WTC11 (cell line): ENCODE measurements at regions not wholly inside any gene's neighbourhood (a gene's known extent, or its start where the extent isn't known, plus 50 kb on each side); places are given as distances from the start of the nearest gene placed in this dataset.

Experiments used
- ATAC-seq: fragments of 200-7000 bp; cut with Tn5 transposase; 2 replicates; pipeline ENCODE4 v1.10.0; 2021; ENCODE audit warnings: mild to moderate bottlenecking, moderate library complexity
- CTCF ChIA-PET: fragments of 300-600 bp; sonication (Branson Sonifier 250); formaldehyde crosslinking; loops from one replicate; lab custom pipeline; 2021; ENCODE audit warnings: antibody characterized with exemption; lab: Charles Lee
- POLR2A ChIA-PET: fragments of 350-600 bp; sonication (Branson Sonifier 250); formaldehyde crosslinking; loops from one replicate; lab custom pipeline; 2021; ENCODE audit warnings: antibody characterized with exemption; lab: Charles Lee
- DNase-seq: peaks from one replicate; pipeline ENCODE4 v3.0.0; 2021; ENCODE audit warnings: low spot score
- H3K27ac Mint-ChIP-seq: 2 replicates; pipeline ENCODE4 v1.8.0; 2021; ENCODE audit warnings: mixed read lengths
- H3K27me3 Mint-ChIP-seq: 2 replicates; pipeline ENCODE4 v1.8.0; 2021; ENCODE audit warnings: low read depth, mild to moderate bottlenecking, moderate library complexity, mixed read lengths
- H3K36me3 Mint-ChIP-seq: 2 replicates; pipeline ENCODE4 v1.8.0; 2021; ENCODE audit warnings: mixed read lengths
- H3K4me1 Mint-ChIP-seq: 2 replicates; pipeline ENCODE4 v1.8.0; 2022; ENCODE audit warnings: mixed read lengths
- H3K4me3 Mint-ChIP-seq: 2 replicates; pipeline ENCODE4 v1.8.0; 2021; ENCODE audit warnings: mild to moderate bottlenecking, moderate library complexity, mixed read lengths
- H3K9me3 Mint-ChIP-seq: 2 replicates; pipeline ENCODE4 v1.8.0; 2021; ENCODE audit warnings: mixed read lengths
- AFF4 ChIP-seq: sonication (generic); formaldehyde crosslinking; IDR thresholded peaks from 2 replicates; pipeline ENCODE4 v1.8.1; 2023; ENCODE audit warnings: mild to moderate bottlenecking, missing genetic modification reagents, borderline replicate concordance
- ATF3 ChIP-seq: sonication (generic); formaldehyde crosslinking; conservative IDR thresholded peaks from 2 replicates; pipeline ENCODE4 v1.8.1; 2022; ENCODE audit warnings: mild to moderate bottlenecking, missing genetic modification reagents
- ATF6 ChIP-seq: sonication (generic); formaldehyde crosslinking; IDR thresholded peaks from 2 replicates; pipeline ENCODE4 v1.8.1; 2023; ENCODE audit warnings: mild to moderate bottlenecking, missing genetic modification reagents
- EMX1 ChIP-seq: fragments of 250-450 bp; sonication (Bioruptor Pico); IDR thresholded peaks from 2 replicates; pipeline ENCODE4 v1.8.0; 2021; ENCODE audit warnings: mild to moderate bottlenecking
- ERG ChIP-seq: fragments of 250-450 bp; sonication (Bioruptor Pico); IDR thresholded peaks from 2 replicates; pipeline ENCODE4 v1.8.0; 2021; ENCODE audit warnings: mild to moderate bottlenecking
- ESRRA ChIP-seq: sonication (generic); formaldehyde crosslinking; IDR thresholded peaks from 2 replicates; pipeline ENCODE4 v1.8.1; 2022; ENCODE audit warnings: mild to moderate bottlenecking, missing genetic modification reagents, borderline replicate concordance
- FOXK1 ChIP-seq: sonication (generic); formaldehyde crosslinking; IDR thresholded peaks from 2 replicates; pipeline ENCODE4 v1.8.0; 2022; ENCODE audit warnings: mild to moderate bottlenecking, moderate library complexity, missing genetic modification reagents
- GRHL2 ChIP-seq: fragments of 250-450 bp; sonication (Bioruptor Pico); IDR thresholded peaks from 2 replicates; pipeline ENCODE4 v1.8.0; 2022; ENCODE audit warnings: mild to moderate bottlenecking, moderate library complexity; ENCODE audit not compliant: insufficient replicate concordance, severe bottlenecking
- IRF2 ChIP-seq: sonication (generic); formaldehyde crosslinking; IDR thresholded peaks from 2 replicates; pipeline ENCODE4 v1.8.0; 2022; ENCODE audit warnings: low read depth, missing genetic modification reagents, borderline replicate concordance
- JAZF1 ChIP-seq: fragments of 250-450 bp; sonication (Bioruptor Pico); IDR thresholded peaks from 2 replicates; pipeline ENCODE4 v1.9.0; 2021; ENCODE audit warnings: moderate library complexity, mild to moderate bottlenecking, inconsistent platforms
- MAX ChIP-seq: sonication (generic); formaldehyde crosslinking; IDR thresholded peaks from 2 replicates; pipeline ENCODE4 v1.8.0; 2022; ENCODE audit warnings: mild to moderate bottlenecking, missing genetic modification reagents
- MXD4 ChIP-seq: fragments of 250-450 bp; sonication (Bioruptor Pico); IDR thresholded peaks from 2 replicates; pipeline ENCODE4 v1.8.0; 2021; ENCODE audit warnings: mild to moderate bottlenecking, moderate library complexity, borderline replicate concordance
- MYBL2 ChIP-seq: sonication (generic); formaldehyde crosslinking; IDR thresholded peaks from 2 replicates; pipeline ENCODE4 v1.8.1; 2023; ENCODE audit warnings: mild to moderate bottlenecking, moderate library complexity, missing genetic modification reagents
- NFATC4 ChIP-seq: fragments of 250-450 bp; sonication (Bioruptor Pico); IDR thresholded peaks from 2 replicates; pipeline ENCODE4 v1.9.0; 2021; ENCODE audit warnings: mild to moderate bottlenecking
- NR1H2 ChIP-seq: sonication (generic); formaldehyde crosslinking; IDR thresholded peaks from 2 replicates; pipeline ENCODE4 v1.9.0; 2021; ENCODE audit warnings: mild to moderate bottlenecking, moderate library complexity, missing genetic modification reagents
- NR3C1 ChIP-seq: sonication (generic); formaldehyde crosslinking; conservative IDR thresholded peaks from 2 replicates; pipeline ENCODE4 v1.8.1; 2023; ENCODE audit warnings: low read depth, mild to moderate bottlenecking, missing genetic modification reagents
- OVOL2 ChIP-seq: fragments of 250-450 bp; sonication (Bioruptor Pico); IDR thresholded peaks from 2 replicates; pipeline ENCODE4 v1.9.0; 2021; ENCODE audit warnings: mild to moderate bottlenecking, borderline replicate concordance
- PRRX2 ChIP-seq: fragments of 250-450 bp; sonication (Bioruptor Pico); IDR thresholded peaks from 2 replicates; pipeline ENCODE4 v1.8.0; 2021; ENCODE audit warnings: mild to moderate bottlenecking
- SMAD3 ChIP-seq: sonication (generic); formaldehyde crosslinking; IDR thresholded peaks from 2 replicates; pipeline ENCODE4 v1.8.0; 2022; ENCODE audit warnings: missing genetic modification reagents, mild to moderate bottlenecking, borderline replicate concordance
- TEAD1 ChIP-seq: sonication (generic); formaldehyde crosslinking; IDR thresholded peaks from 2 replicates; pipeline ENCODE4 v1.8.0; 2022; ENCODE audit warnings: mild to moderate bottlenecking, missing genetic modification reagents
- TEAD4 ChIP-seq: sonication (generic); formaldehyde crosslinking; IDR thresholded peaks from 2 replicates; pipeline ENCODE4 v1.8.0; 2022; ENCODE audit warnings: mild to moderate bottlenecking, missing genetic modification reagents
- ZBTB21 ChIP-seq: sonication (generic); formaldehyde crosslinking; IDR thresholded peaks from 2 replicates; pipeline ENCODE4 v1.8.1; 2023; ENCODE audit warnings: mild to moderate bottlenecking, missing genetic modification reagents, borderline replicate concordance
- ZNF219 ChIP-seq: sonication (generic); formaldehyde crosslinking; IDR thresholded peaks from 2 replicates; pipeline ENCODE4 v1.8.0; 2023; ENCODE audit warnings: missing genetic modification reagents, mild to moderate bottlenecking, borderline replicate concordance
- ZSCAN18 ChIP-seq: fragments of 250-450 bp; sonication (Bioruptor Pico); IDR thresholded peaks from 2 replicates; pipeline ENCODE4 v2.1.2; 2022; ENCODE audit warnings: mild to moderate bottlenecking, moderate library complexity

- TF ChIP-seq EMX1 (CRISPR knock-in tag) = no peak
- TF ChIP-seq, all 79 proteins: peak for 0
Measured at GRCh38 chr16:51579652-51580360, 428.7 kb upstream of the SALL1 start (continued).

- no peaks in the 10 kb centered on the region for H3K9me3 Mint-ChIP-seq
- peak overlapping the region; percentile 68 for H3K27ac Mint-ChIP-seq
- no peak overlapping the region for H3K4me3 Mint-ChIP-seq
- no peaks in the 10 kb centered on the region for H3K27me3 Mint-ChIP-seq
- peak; percentile 93 for ATAC-seq
- H3K4me1 Mint-ChIP-seq = peaks cover 26% of the 10 kb centered on the region
- ChIA-PET POLR2A (interaction anchor here (0.6 kb wide), 1 partner anchor 1188 kb away, joined by 3 read pairs; no protein-coding TSS in a partner anchor), CTCF (no interaction called here)
- DNase-seq = no peak
- no peaks in the 10 kb centered on the region for H3K36me3 Mint-ChIP-seq
- no peak for TF ChIP-seq NFATC4 (CRISPR knock-in tag)
- no peak for TF ChIP-seq GRHL2 (CRISPR knock-in tag)
- no peak for TF ChIP-seq ZBTB21
- no peak for TF ChIP-seq OVOL2 (CRISPR knock-in tag)
- TF ChIP-seq PRRX2 = no peak
- TF ChIP-seq ZSCAN18 = no peak
- TF ChIP-seq ATF3 (CRISPR knock-in tag) = no peak
- no peak for TF ChIP-seq ZNF219
- no peak for TF ChIP-seq MXD4
- TF ChIP-seq ATF6 (CRISPR knock-in tag) = no peak
- TF ChIP-seq SMAD3 = no peak
- no peak for TF ChIP-seq AFF4 (CRISPR knock-in tag)
- no peak for TF ChIP-seq NR3C1 (CRISPR knock-in tag)
Measured at GRCh38 chr16:51577621-51578303, 426.7 kb upstream of the SALL1 start.

GRCh38 chr16:51576498-51577195, 425.6 kb upstream of the SALL1 start:
- POLR2A ChIA-PET = no interaction called here
- no peak for ATAC-seq
- TF ChIP-seq ERG (CRISPR knock-in tag) (no peak), TEAD1 (no peak), MYBL2 (CRISPR knock-in tag) (no peak), TEAD4 (CRISPR knock-in tag) (no peak), NFATC4 (CRISPR knock-in tag) (no peak), MAX (CRISPR knock-in tag) (no peak), IRF2 (CRISPR knock-in tag) (no peak), JAZF1 (no peak), NR1H2 (CRISPR knock-in tag) (no peak), FOXK1 (no peak), ESRRA (CRISPR knock-in tag) (no peak), ZNF219 (no peak)

More at GRCh38 chr16:51576498-51577195, 425.6 kb upstream of the SALL1 start:
- Mint-ChIP-seq H3K4me3 (no peak overlapping the region), H3K4me1 (peaks cover 26% of the 10 kb centered on the region), H3K27me3 (no peaks in the 10 kb centered on the region), H3K27ac (0 out of 2 replicates have a peak overlapping the region, but pooled peaks have one; percentile 16), H3K9me3 (no peaks in the 10 kb centered on the region), H3K36me3 (no peaks in the 10 kb centered on the region)
- DNase-seq = no peak
- CTCF ChIA-PET = no interaction called here
